LNCAP (cell line): ENCODE measurements at regions not wholly inside any gene's neighbourhood (a gene's known extent, or its start where the extent isn't known, plus 50 kb on each side); places are given as distances from the start of the nearest gene placed in this dataset.
A peak's percentile ranks its signal among the peaks of the same experiment; 100 is the strongest.

Experiments used
- TF ChIP-seq, protein P1 (sequence below): fragments of 450-650 bp; IDR thresholded peaks from 2 replicates; pipeline ENCODE4 v1.5.1; 2017; ENCODE audit warnings: mild to moderate bottlenecking

DNA sequence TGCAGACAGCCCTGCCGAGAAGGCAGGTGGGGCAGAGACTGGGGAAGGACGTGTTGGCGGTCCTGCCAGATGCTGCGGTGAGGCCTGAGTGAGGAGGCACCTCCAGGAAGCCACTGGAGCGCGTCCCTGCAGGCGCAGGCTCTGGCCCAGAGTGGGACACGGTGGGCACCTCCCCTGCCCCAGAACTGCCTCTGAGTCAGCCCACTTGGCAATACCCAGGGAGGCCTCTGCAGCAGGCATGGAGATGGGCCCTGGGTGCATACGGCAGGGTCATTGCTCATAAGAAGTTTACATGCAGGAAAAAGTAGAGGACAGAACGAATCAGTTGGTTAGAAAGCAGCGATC lies 195.9 kb downstream of the TFCP2L1 start:
- TF ChIP-seq, protein P1, sequence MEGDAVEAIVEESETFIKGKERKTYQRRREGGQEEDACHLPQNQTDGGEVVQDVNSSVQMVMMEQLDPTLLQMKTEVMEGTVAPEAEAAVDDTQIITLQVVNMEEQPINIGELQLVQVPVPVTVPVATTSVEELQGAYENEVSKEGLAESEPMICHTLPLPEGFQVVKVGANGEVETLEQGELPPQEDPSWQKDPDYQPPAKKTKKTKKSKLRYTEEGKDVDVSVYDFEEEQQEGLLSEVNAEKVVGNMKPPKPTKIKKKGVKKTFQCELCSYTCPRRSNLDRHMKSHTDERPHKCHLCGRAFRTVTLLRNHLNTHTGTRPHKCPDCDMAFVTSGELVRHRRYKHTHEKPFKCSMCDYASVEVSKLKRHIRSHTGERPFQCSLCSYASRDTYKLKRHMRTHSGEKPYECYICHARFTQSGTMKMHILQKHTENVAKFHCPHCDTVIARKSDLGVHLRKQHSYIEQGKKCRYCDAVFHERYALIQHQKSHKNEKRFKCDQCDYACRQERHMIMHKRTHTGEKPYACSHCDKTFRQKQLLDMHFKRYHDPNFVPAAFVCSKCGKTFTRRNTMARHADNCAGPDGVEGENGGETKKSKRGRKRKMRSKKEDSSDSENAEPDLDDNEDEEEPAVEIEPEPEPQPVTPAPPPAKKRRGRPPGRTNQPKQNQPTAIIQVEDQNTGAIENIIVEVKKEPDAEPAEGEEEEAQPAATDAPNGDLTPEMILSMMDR: no peak

DNA sequence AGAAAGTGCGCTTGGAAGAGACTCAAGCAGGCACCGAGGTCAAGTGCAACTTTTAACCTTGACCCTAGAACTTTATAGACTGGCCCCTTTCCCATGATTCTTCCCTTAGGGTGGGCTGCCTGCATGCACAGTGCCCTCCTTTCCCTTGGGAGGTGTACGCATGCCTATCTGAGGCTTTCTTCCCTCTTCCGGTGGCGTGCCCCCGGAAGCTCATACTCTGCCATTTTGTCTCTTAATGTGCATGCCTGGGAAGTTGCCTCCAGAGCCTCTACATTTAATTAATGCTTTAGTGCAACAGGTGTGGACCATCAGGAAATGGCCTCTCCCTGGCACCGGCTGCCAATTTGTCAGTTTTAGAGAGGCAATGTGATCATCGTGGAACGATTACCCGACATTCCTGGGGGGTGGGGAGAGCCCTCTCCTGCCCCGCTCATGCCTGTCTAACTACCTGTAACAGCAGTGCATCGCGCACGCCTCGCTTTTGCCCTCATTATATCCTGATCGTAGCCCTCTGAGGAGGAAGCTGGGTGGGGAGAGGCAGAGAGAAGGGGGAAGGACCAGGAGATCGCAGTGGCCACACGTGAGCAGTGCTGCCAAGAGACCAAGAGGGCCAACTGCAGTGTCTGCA lies 194.8 kb downstream of the TFCP2L1 start:
- TF ChIP-seq, protein P1: no peak

DNA sequence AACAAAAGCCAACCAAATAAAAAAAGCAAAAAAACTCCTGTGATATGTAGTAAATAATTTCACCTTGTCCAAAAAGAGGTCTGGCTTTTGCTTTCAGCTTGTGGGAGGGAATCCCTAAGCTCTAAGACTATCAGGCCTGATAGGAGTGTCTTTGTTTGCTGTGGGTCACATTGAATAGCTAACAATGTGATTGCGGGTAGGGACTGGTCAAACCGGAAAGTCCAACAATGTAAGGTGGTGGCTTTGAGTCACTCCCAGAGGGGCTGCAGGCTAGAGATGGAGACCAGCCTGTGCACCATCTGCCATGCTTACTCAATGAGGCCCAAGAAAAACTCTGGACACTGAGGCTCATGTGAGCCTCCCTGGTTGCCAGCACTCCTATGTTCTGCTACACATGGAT lies 192.9 kb downstream of the TFCP2L1 start:
- TF ChIP-seq, protein P1: no peak

DNA sequence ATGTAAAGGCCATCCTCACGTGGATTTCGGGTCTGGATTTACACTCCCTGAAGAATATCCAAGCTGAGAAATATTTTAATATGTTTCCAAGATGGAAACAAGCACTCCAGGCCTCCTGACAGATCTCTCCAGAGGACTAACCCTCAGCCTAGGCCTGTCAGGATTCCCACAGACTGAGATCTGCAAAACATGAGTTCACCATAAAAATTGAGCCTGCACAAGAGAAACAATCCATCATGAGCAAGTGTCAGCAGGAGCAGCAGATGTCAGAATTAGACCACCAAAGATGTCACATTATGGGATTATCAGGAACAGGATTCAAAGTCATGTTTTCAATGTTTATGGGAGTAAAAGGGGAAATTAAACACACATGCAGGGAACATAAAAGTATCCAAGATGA lies 191.3 kb downstream of the TFCP2L1 start:
- TF ChIP-seq, protein P1: no peak

DNA sequence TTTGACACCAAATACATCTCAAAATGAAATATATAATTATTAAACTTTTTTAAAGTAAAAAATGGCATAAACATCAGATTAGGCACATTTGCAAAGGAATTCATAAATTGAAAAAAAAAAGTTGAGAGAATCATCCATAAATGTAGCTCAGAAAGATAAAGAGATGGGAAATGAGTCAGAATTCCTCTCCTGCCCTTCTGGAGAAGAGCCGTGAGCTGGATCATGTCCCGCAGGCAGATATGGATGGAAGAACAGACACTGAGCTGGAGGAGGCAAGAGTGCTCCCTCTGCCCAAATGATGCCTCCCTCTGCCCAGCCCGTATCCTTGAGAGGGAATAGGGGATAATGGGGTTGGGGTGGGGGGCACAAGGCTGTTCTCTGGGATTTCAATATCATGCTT lies 190.9 kb downstream of the TFCP2L1 start:
- TF ChIP-seq, protein P1: no peak

DNA sequence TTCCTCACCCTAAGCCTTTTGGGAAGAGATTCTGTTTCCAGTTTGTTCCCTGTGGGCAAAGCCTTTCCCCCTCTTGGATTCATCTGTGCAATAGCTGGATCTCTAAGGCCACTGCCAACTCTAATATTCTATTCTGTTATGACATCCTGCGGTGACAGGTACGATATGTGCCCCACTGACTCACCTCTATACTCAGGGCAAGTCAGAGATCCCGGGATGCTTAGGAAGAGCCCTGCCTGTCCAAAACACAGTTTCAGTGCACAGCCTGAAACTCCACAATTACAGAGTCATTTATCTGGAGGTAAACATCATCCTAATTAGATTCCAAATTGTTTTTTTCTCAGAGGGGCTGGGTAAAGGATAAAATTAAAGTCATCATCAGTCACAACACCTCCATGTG lies 190.2 kb downstream of the TFCP2L1 start:
- TF ChIP-seq, protein P1: no peak

DNA sequence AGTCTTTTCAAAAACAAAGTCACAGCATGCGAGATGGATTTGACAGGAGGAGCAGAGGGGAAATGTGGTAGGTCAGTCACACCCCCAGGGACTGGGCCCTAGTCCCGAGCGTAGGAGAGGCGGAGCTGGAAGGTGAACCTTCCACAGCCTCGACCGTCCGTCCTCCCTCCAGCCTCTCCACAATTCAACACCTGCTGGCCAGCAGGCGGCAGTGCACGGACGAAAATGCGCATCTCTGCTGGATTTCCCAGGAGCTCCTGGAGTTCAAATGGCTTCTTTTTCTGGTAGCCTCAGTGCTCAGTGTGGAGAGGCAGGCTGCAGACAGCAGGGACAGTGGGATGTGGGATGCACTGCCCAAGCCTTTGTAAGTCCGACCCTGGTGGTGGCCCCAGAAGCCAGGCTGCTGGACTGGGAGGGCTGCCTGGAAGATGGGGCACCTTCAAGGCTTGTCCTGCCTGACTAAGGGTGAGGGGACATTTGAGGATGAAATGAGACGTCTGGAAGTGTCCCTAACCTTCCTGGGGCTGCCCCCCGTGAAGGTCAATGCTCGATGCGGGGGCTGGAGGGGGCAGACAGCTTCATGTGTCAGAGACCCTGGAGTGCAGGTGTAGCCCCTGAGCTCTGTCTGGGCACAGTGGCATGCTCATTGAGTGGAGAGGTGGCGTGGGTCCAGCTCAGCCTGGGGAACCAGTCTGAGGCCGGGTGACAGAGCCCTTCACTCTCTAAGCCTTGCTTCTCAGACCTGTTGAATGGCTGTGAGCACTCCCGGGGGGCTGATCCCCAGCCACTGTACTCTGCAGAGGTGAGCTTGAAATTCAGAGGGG lies 189.5 kb downstream of the TFCP2L1 start:
- TF ChIP-seq, protein P1: peak; percentile 77
